Activated naive CD4-positive, alpha-beta T cell treated with anti-CD3 and anti-CD28 coated beads, Interleukin-2, amount 50 U/mL, for 16 hours (primary cell): ENCODE measurements at regions not wholly inside any gene's neighbourhood (a gene's known extent, or its start where the extent isn't known, plus 50 kb on each side); places are given as distances from the start of the nearest gene placed in this dataset.

ENCODE experiments used
- DNase-seq: peaks from one replicate; pipeline ENCODE4 v3.0.0-alpha.2; 2020

DNA sequence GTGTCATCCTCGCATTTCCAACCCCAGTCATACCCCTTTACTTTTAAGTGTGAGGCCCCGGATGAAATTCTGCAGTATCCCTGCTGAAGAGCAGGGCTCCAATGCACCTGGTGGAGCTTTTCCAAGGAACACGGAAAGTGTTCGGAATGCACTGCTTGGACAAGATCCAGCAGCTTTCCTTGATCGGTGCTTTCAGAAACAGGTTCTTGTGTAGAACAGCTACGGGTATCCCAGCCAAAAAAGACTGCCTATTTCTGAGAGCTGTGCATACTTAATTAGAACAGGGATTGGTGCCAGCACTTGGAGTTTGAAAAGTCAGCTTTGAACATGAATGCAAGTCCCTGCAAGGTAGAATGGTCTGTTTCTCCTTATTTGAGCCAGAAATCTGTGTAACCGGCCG is 87.2 kb upstream of the C1QTNF9B start:
- DNase-seq: no peak

DNA sequence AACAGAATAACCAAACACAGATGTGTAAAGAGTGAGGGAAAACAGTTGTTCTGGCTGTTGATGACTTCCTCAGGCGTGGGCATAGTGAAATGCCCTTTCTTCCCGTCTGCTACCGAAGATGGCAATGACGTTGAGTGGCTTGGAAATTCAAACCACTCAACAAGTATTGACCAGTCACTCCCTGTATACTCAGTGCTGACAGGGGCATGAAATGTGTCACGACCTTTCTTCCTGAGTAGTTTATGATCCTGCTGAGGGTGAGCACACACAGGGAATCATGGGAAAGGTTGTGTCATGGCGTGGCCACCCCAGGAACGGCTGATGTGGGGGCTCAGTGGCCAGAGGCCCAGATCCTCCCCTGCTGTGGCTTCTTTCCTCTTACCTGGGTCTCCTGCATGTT is 87.8 kb upstream of the C1QTNF9B start:
- DNase-seq: no peak

- no peak for DNase-seq
Observed at GRCh38 chr13:23985839-23986238, 88.5 kb upstream of the C1QTNF9B start.

- DNase-seq: no peak
Observed at GRCh38 chr13:23986619-23987018, 89.3 kb upstream of the C1QTNF9B start.

GRCh38 chr13:23987331-23987894 is 90.1 kb upstream of the C1QTNF9B start:
- DNase-seq: no peak

DNA sequence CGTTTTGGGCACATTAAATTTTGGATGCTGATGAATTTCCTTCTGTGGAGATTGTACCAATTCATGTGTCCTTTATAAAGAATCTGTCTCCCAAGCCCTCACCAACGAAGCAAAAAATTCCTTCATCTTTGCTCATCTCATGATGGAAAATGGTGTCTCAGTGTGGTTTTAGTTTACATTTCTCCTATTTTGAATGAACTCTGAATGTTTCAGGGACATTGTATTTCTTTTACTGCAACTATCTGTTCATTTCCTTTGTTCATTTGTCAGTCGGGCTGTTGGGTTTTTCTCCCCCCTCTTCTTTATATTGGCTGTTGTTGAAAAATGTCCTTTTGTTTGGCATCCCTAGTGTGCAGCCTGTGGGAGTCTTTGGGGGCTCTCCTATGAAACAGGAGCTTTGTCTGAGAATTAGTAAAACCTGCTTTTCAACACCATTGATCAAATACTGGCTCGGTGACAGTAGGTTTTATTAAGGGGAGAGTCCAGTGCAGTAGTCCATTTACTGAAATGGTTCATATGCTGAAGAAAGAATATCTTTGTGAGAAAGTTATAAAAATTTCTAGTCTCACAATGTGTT is 91.3 kb upstream of the C1QTNF9B start:
- no peak for DNase-seq

DNA sequence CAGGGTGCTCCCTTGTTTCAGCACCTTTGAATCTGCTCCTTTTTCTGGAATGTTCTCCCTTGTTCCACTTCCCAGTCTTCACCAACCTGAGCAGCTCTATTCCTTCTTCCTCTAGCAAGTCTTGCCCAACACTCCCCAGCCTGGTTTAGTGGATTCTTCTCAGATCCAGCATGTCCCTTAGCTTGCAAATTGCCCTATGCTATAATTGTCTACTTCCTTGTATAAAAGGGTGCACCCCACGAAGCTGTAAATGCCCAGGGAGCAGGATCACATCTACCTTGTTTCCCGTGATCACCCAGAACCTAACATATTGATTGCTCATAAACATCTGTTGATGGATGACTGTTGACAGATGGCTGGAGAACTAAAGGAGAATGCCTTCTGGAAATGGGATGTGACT is 93.2 kb upstream of the C1QTNF9B start:
- no peak for DNase-seq

GRCh38 chr13:23991119-23991518 is 93.8 kb upstream of the C1QTNF9B start:
- no peak for DNase-seq

GRCh38 chr13:23992781-23993679 is 95.7 kb upstream of the C1QTNF9B start:
- no peak for DNase-seq

DNA sequence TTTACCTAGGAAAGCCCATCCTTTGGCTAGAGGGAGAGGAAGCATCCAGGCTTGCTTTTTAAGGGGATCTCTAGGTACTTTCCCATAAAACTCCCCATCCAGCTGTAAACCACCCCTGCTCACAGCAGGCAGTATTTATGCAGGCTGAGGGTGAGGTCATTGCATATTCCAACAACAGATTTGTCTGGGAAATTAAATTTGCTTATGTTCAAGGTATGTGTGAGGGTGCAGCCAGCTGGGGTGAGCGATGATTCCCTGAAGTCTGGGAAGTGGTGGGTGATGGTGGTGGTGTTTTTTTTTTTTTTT is 96.3 kb upstream of the C1QTNF9B start:
- DNase-seq: no peak

GRCh38 chr13:23995283-23996073 is 98.2 kb upstream of the C1QTNF9B start:
- no peak for DNase-seq

GRCh38 chr13:23996456-23996855 is 99.2 kb upstream of the C1QTNF9B start:
- no peak for DNase-seq

- DNase-seq: no peak
Observed at GRCh38 chr13:23999424-23999823, 102.1 kb upstream of the C1QTNF9B start.

DNA sequence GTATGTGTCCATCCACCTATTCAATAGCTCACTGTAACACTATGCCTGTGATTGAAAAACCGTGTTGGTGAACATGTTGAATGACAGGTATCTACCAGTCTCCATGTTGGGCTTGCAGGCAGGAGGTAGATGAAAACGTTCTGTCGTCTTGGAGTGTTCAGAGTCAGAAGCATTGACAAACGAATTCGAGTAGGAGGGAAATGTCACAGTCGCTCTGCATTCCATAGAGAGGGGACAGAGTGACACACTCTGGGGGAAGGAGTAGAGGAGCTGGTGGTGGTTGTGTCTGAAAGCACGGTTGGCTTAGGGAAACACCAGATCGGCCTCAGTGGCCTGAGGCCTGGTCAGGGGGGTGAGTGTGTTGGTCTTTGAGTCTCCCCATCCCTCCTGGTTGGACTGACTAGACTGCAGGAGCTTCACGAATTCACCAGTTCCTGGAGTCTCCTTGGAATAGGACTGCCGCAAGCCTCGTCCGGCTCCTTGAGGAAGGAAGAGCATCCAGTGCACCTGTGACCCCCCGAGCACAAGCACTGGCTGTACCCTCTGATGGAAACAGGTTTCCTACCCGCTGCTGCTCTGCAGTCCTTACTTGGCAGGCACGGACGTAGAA is 105.0 kb upstream of the C1QTNF9B start:
- DNase-seq: no peak

DNA sequence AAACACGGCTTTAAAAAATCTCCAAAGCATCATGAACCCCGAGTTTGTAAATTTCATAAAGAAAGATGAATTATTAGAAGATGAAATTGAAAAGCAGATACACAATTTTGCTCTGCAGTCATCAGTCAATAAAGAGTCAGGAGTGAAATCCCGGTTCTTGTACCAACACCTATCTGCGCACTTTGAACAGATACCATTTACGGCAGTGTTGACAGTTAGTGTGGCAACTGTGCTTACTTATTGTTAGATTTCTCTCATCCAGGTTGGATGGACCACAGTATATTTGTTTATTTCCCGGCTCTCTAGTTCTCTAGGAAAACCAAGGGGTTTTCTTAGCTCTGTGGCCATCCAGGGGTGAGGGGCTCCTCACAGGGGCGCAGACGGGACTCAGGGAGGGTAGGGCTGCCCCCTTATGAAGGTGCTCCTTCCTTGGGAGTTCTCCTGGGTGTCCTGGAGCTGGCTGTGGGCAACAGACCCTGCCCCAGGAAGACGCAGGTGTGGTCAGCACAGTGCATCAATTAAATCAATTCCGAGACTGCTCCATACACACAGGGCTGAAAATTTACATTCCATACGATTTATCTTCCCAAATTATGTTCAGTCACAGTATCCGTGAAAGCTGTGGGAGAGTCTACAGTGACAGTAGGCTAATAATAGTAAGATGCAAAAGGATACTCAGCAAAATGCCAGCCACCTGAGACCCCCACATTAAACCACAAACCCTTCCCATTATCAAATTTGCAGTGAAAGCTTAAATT is 107.0 kb upstream of the C1QTNF9B start:
- no peak for DNase-seq

DNA sequence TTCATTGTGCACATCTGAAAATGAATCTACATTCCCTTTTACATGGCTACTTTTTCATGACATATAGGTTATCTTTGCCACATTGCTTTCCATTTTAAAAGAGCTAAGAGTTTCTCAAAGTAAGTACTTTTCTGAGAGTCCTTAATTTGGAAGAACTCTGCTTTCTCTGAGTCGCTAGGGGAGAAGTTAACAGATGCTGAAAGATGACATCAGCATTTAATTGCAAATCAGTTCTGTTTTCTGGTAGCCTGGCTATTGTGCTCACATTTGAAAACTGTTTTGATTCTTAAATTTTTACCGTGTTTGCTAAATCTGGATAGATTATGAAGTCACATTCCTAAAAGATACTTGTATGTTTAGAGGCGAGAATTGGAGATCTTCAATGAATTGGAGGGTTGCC is 107.7 kb upstream of the C1QTNF9B start:
- DNase-seq: no peak

DNA sequence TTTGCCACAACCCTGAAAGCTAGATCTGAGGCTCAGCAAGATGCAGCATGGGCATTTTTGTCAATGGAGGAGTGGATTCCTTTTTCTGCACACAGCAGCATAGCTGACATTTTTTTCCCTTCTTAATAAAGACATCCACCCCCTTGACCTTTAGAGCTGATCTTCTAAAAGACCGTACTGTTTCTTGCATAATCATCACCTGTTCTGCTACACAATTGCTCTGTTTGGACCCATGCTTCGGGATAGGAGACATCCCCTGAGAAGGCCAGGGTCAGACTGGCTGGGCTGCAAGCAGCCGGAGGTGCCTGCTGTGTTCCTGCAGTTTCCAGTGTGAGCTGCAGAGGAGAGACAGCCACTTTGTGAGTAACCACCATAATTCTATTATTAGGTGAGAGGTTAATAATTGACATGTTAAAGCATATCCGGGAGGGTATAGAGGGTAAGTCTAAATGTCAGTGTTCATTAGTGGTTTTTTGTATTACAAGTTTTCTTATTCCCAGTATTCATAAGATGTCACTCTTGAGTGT is 108.5 kb upstream of the C1QTNF9B start:
- DNase-seq: no peak

DNA sequence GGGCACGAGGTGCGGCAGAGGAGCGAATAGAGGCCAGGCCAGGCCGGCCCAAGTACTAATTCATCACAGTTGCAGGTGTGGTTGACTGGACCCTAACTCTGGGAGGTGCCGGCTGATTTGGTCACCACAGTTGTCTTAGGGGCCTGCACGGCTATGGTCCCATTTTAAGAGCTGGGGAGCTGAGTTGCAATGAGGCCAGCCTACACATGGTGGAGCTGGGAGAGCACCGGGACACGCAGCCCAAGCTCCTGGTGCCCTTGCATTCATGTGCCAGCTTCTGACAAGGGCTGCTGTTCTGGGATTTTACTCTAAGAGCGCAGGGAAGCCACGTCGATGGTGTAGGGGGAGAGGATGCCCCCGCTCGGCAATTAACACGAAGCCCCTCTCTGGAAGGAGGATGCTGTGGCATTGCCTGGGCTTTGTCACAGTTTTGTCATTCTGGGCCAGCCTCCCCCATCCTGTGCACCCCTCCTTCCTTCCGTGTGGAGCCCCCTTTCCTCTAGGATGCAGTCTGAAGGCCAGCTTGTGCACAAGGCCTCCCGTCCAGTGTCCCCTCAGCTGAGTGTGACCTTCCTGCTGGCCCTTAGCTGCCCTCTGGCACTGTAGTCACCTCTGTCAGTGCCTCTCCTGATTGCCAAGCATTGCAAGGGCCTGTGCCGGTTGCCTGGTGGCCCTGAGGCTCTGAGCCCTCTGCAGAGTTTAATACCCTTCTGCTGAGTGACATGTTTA is 109.4 kb upstream of the C1QTNF9B start:
- no peak for DNase-seq

- DNase-seq: no peak
Observed at GRCh38 chr13:24007979-24008620, 110.8 kb upstream of the C1QTNF9B start.

DNA sequence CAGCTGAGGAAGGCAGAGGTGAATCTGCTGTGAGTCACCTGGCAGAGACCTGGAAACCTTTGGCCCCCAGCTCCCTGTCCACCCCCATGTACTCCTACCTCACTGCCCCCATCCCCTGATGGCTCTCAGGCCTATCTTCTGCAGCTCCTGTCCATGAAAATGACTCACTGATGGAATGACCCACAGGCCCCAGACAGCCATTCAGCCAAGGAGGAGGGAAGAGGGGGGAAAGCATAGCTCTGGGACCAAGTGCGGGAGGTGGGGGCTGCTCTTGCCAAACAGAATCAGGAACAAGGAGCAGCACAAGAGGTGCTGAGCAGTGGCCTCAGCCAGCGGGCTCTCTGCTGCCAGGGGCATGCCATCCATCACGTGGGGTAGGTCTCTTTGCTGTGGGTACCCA is 111.4 kb upstream of the C1QTNF9B start:
- no peak for DNase-seq

- DNase-seq: no peak
Observed at GRCh38 chr13:24011266-24011665, 114.0 kb upstream of the C1QTNF9B start.
